K562 (cell line): ENCODE measurements at regions not wholly inside any gene's neighbourhood (a gene's known extent, or its start where the extent isn't known, plus 50 kb on each side); places are given as distances from the start of the nearest gene placed in this dataset.

Experiments used
- ATAC-seq: fragments of 200-7000 bp; cut with Tn5 transposase; 3 replicates; pipeline ENCODE4 v1.9.1; 2020; ENCODE audit warnings: moderate library complexity
- BruUV-seq: library from RNA; stranded (reverse); fragments of 400-500 nt; replicated peaks from 2 replicates; lab custom pipeline; 2021; lab: Mats Ljungman, UMichigan
- CTCF ChIA-PET: fragments of 300-600 bp; formaldehyde crosslinking; extraction: SDS; loops from one replicate; lab custom pipeline; 2021; ENCODE audit warnings: low intra/inter-chr PET ratio; lab: Yijun Ruan, JAX
- POLR2A ChIA-PET: fragments of 300-600, 350-650 bp; sonication (Branson Sonifier 250); formaldehyde crosslinking; extraction: SDS; loops from one replicate; lab custom pipeline; 2021; ENCODE audit warnings: antibody characterized with exemption, inconsistent platforms; lab: Yijun Ruan, JAX
- DNase-seq, 4 experiments: peaks; one replicate each; pipeline versions ENCODE4 v3.0.0 to v3.0.0-alpha.2; 2011 to 2018; ENCODE audit warnings: low spot score in 3 of 4, mixed read lengths in 3 of 4; ENCODE audit errors: extremely low read depth in 1 of 4
- FAIRE-seq: peaks from 2 replicates; lab custom pipeline; 2011; peaks lifted over from hg19 to GRCh38; lab: Jason Lieb, UNC
- H2AFZ ChIP-seq: 2 replicates; pipeline ENCODE4 v1.6.0; 2011; ENCODE audit warnings: low read depth, low read length, control low read depth, inconsistent platforms
- H3K27ac ChIP-seq: fragments of 200-600 bp; 3 replicates; pipeline ENCODE4 v1.8.0; 2011; ENCODE audit warnings: low read depth, mild to moderate bottlenecking, control low read depth, inconsistent platforms, low read length, moderate library complexity, mixed read lengths; ENCODE audit errors: extremely low read depth
- H3K27me3 ChIP-seq, 2 experiments: fragments of 300-600 bp in 1 of 2; 2 replicates in 1 of 2; 3 replicates in 1 of 2; pipeline versions ENCODE4 v1.6.0 to v1.8.0; 2011; ENCODE audit warnings: inconsistent platforms in 2 of 2, low read length in 2 of 2, mild to moderate bottlenecking in 1 of 2, mixed read lengths in 1 of 2, moderate library complexity in 1 of 2; ENCODE audit not compliant: control insufficient read depth in 2 of 2, insufficient read depth in 2 of 2
- H3K36me3 ChIP-seq: fragments of 300-600 bp; 3 replicates; pipeline ENCODE4 v1.8.0; 2011; ENCODE audit warnings: mild to moderate bottlenecking, low read length, inconsistent platforms; ENCODE audit not compliant: control insufficient read depth, insufficient read depth
- H3K4me1 ChIP-seq, 2 experiments: fragments of 200-600 bp in 1 of 2; replicated peaks in 1 of 2; 2 replicates in 1 of 2; 3 replicates in 1 of 2; pipeline versions ENCODE4 v1.5.1 to v1.8.0; 2011; ENCODE audit warnings: inconsistent platforms in 2 of 2, low read length in 2 of 2, mild to moderate bottlenecking in 1 of 2, mixed read lengths in 1 of 2, moderate library complexity in 1 of 2; ENCODE audit not compliant: control insufficient read depth in 2 of 2, insufficient read depth in 2 of 2
- H3K4me2 ChIP-seq: 2 replicates; pipeline ENCODE4 v1.6.1; 2011; ENCODE audit warnings: low read length, control low read depth, inconsistent platforms, mixed read lengths; ENCODE audit not compliant: insufficient read depth
- H3K4me3 ChIP-seq: fragments of 200-600 bp; sonication (generic), shearing (Covaris generic); 2 replicates; pipeline ENCODE4 v1.5.1; 2016; ENCODE audit warnings: control low read depth, inconsistent platforms
- H3K79me2 ChIP-seq: fragments of 200-600 bp; 3 replicates; pipeline ENCODE4 v1.8.0; 2011; ENCODE audit warnings: low read length, inconsistent platforms; ENCODE audit not compliant: control insufficient read depth, insufficient read depth
- H3K9ac ChIP-seq, 2 experiments: 2 replicates each; pipeline versions ENCODE4 v1.6.0 to v1.6.1; 2011; ENCODE audit warnings: low read depth in 2 of 2, low read length in 2 of 2, control low read depth in 1 of 2, inconsistent platforms in 1 of 2, mild to moderate bottlenecking in 1 of 2, mixed read lengths in 1 of 2; ENCODE audit not compliant: insufficient read depth in 1 of 2
- H3K9me1 ChIP-seq: one replicate; pipeline ENCODE4 v1.6.0; 2011; ENCODE audit warnings: inconsistent platforms, mild to moderate bottlenecking, low read length, moderate library complexity; ENCODE audit not compliant: control insufficient read depth, insufficient read depth
- H3K9me3 ChIP-seq: replicated peaks from 2 replicates; pipeline ENCODE4 v1.5.1; 2011; ENCODE audit warnings: low read depth, low read length, inconsistent platforms; ENCODE audit not compliant: control insufficient read depth, insufficient read depth
- H4K20me1 ChIP-seq: replicated peaks from 2 replicates; pipeline ENCODE4 v1.6.1; 2011; ENCODE audit warnings: low read length, inconsistent platforms, mixed read lengths; ENCODE audit not compliant: control insufficient read depth, insufficient read depth
- CBX1 ChIP-seq: sonication (generic); IDR thresholded peaks from 2 replicates; pipeline ENCODE4 v1.6.1; 2016; ENCODE audit warnings: antibody characterized with exemption, low read depth, mild to moderate bottlenecking
- FOXM1 ChIP-seq, 2 experiments: fragments of 450-650 bp in 1 of 2; sonication (generic) in 1 of 2; formaldehyde crosslinking in 1 of 2; IDR thresholded peaks; 2 replicates each; pipeline versions ENCODE4 v1.6.1 to v1.9.0; 2017 to 2022; ENCODE audit warnings: low read depth in 2 of 2, mild to moderate bottlenecking in 2 of 2, missing genetic modification reagents in 1 of 2, moderate library complexity in 1 of 2
- IRF2 ChIP-seq: sonication (generic); formaldehyde crosslinking; IDR thresholded peaks from 2 replicates; pipeline ENCODE4 v1.8.1; 2022; ENCODE audit warnings: mild to moderate bottlenecking, missing genetic modification reagents
- MAFF ChIP-seq: IDR thresholded peaks from 2 replicates; pipeline ENCODE4 v1.6.1; 2012; ENCODE audit warnings: low read length, improper control_type of control experiment
- SMARCB1 ChIP-seq: IDR thresholded peaks from 2 replicates; pipeline ENCODE4 v1.6.1; 2011; ENCODE audit warnings: improper control_type of control experiment, low read depth; ENCODE audit not compliant: insufficient read length
- UBTF ChIP-seq, 2 experiments: IDR thresholded peaks; 2 replicates each; pipeline ENCODE4 v1.6.1; 2012; ENCODE audit warnings: improper control_type of control experiment in 2 of 2, low read depth in 2 of 2, low read length in 2 of 2, borderline replicate concordance in 1 of 2
- ZNF512 ChIP-seq: IDR thresholded peaks from 2 replicates; pipeline ENCODE4 v1.6.1; 2016; ENCODE audit warnings: missing genetic modification characterization, missing compliant biosample characterization
- WGBS: fragments of 100-300 bp; shearing (Covaris generic); methylation state at CpG from one replicate; pipeline ENCODE4 v1.1.6; 2016; ENCODE audit warnings: low coverage, mixed read lengths; ENCODE audit not compliant: insufficient coverage; ENCODE audit errors: missing lambda C conversion rate; 5-methylcytosine and 5-hydroxymethylcytosine counted together
- in situ Hi-C: fragments of 300-500 bp; cut with MboI; formaldehyde crosslinking; loops from 4 replicates; pipeline ENCODE4 v1.15.0; 2018; ENCODE audit warnings: inconsistent platforms, mixed read lengths
- intact Hi-C: fragments of 100-400 bp; cut with micrococcal nuclease; formaldehyde crosslinking; loops from 2 replicates; pipeline ENCODE4 v1.14.2; 2022

- intact Hi-C loops (no loop called here), in situ Hi-C loops (no loop called here)
- 0% methylated on average over 2 of the region's 2 CpGs for WGBS
- BruUV-seq, result no TSS peak
- H4K20me1 ChIP-seq, result no peaks in the 10 kb centered on the region
- H3K27ac ChIP-seq, result no peak overlapping the region
- DNase-seq, result no peak
- ATAC-seq, result no peak
- TF ChIP-seq CBX1 (no peak), MAFF (no peak), IRF2 (CRISPR knock-in tag) (no peak), UBTF (IDR thresholded peaks at IDR 0.05; ENCODE audit: borderline replicate concordance in 1 of 2, low read depth in 2 of 2, low read length in 2 of 2) (no peak), FOXM1 (IDR thresholded peaks at IDR 0.05; ENCODE audit: low read depth) (no peak), FOXM1 (CRISPR knock-in tag; IDR thresholded peaks at IDR 0.05; ENCODE audit: low read depth) (no peak), SMARCB1 (no peak), ZNF512 (tag) (no peak)
- H3K27me3 ChIP-seq, result no peaks in the 10 kb centered on the region
- no peaks in the 10 kb centered on the region for H3K79me2 ChIP-seq
- no peak overlapping the region for H3K4me2 ChIP-seq
- CTCF ChIA-PET, result no interaction called here
- no peak overlapping the region for H3K9ac ChIP-seq
- no peak overlapping the region for H3K4me3 ChIP-seq
- H3K4me1 ChIP-seq, result no peaks in the 10 kb centered on the region
- POLR2A ChIA-PET, result no interaction called here
- H3K9me3 ChIP-seq, result no peaks in the 10 kb centered on the region
- FAIRE-seq, result no peak
- H2AFZ ChIP-seq, result no peak overlapping the region
- H3K9me1 ChIP-seq, result no peaks in the 10 kb centered on the region
- H3K36me3 ChIP-seq, result no peaks in the 10 kb centered on the region
Observed at GRCh38 chr16:77540646-77541045, 105.8 kb upstream of the ADAMTS18 start.
